H9 (cell line): ENCODE measurements at regions not wholly inside any gene's neighbourhood (a gene's known extent, or its start where the extent isn't known, plus 50 kb on each side); places are given as distances from the start of the nearest gene placed in this dataset.

Experiments used
- DNase-seq: peaks from one replicate; pipeline ENCODE4 v3.0.0-alpha.2; 2017
- H2AFZ ChIP-seq: one replicate; pipeline ENCODE4 v1.6.1; 2013; ENCODE audit warnings: mild to moderate bottlenecking, low read length, control low read depth, moderate library complexity
- H2AK5ac ChIP-seq: 2 replicates; pipeline ENCODE4 v1.6.1; 2013; ENCODE audit warnings: low read length, control low read depth, mixed read lengths; ENCODE audit not compliant: insufficient read length
- H2BK120ac ChIP-seq: one replicate; pipeline ENCODE4 v1.6.1; 2013; ENCODE audit warnings: low read depth, mild to moderate bottlenecking, low read length, control low read depth, inconsistent platforms; ENCODE audit not compliant: poor library complexity, severe bottlenecking
- H2BK12ac ChIP-seq: 2 replicates; pipeline ENCODE4 v1.6.1; 2013; ENCODE audit warnings: low read length, control low read depth, mixed read lengths, low read depth; ENCODE audit not compliant: insufficient read length
- H2BK15ac ChIP-seq: 2 replicates; pipeline ENCODE4 v1.6.1; 2013; ENCODE audit warnings: low read depth, low read length, control low read depth
- H2BK20ac ChIP-seq: one replicate; pipeline ENCODE4 v1.6.1; 2013; ENCODE audit warnings: low read depth, mild to moderate bottlenecking, low read length, control low read depth, inconsistent platforms; ENCODE audit not compliant: poor library complexity, severe bottlenecking
- H2BK5ac ChIP-seq: 2 replicates; pipeline ENCODE4 v1.6.1; 2013; ENCODE audit warnings: low read length, control low read depth, mixed read lengths; ENCODE audit not compliant: insufficient read length
- H3K14ac ChIP-seq: 2 replicates; pipeline ENCODE4 v1.6.1; 2013; ENCODE audit warnings: low read length, control low read depth; ENCODE audit not compliant: insufficient read depth
- H3K18ac ChIP-seq: 2 replicates; pipeline ENCODE4 v1.6.1; 2013; ENCODE audit warnings: low read depth, mild to moderate bottlenecking, mixed read lengths, low read length, control low read depth; ENCODE audit not compliant: insufficient read length
- H3K23ac ChIP-seq: 2 replicates; pipeline ENCODE4 v1.6.1; 2013; ENCODE audit warnings: low read length, control low read depth, mixed read lengths, low read depth; ENCODE audit not compliant: insufficient read length
- H3K23me2 ChIP-seq: 2 replicates; pipeline ENCODE4 v1.6.1; 2013; ENCODE audit warnings: low read depth, mild to moderate bottlenecking, mixed read lengths, low read length, control low read depth; ENCODE audit not compliant: insufficient read length, poor library complexity, severe bottlenecking
- H3K27ac ChIP-seq: 2 replicates; pipeline ENCODE4 v1.5.1; 2013; ENCODE audit warnings: low read length, control low read depth, mixed read lengths, low read depth; ENCODE audit not compliant: insufficient read length
- H3K27me3 ChIP-seq: 2 replicates; pipeline ENCODE4 v1.6.1; 2013; ENCODE audit warnings: low read length, control low read depth, inconsistent platforms; ENCODE audit not compliant: insufficient read depth
- H3K4ac ChIP-seq: 2 replicates; pipeline ENCODE4 v1.6.1; 2013; ENCODE audit warnings: low read depth, mild to moderate bottlenecking, control low read depth, inconsistent platforms, low read length, moderate library complexity
- H3K4me1 ChIP-seq: 2 replicates; pipeline ENCODE4 v1.6.1; 2013; ENCODE audit warnings: low read length, control low read depth, inconsistent platforms; ENCODE audit not compliant: insufficient read depth
- H3K4me2 ChIP-seq: 2 replicates; pipeline ENCODE4 v1.6.1; 2013; ENCODE audit warnings: low read length, control low read depth, mixed read lengths; ENCODE audit not compliant: insufficient read length, insufficient read depth
- H3K56ac ChIP-seq: 2 replicates; pipeline ENCODE4 v1.6.1; 2013; ENCODE audit warnings: low read depth, mild to moderate bottlenecking, mixed read lengths, low read length, control low read depth; ENCODE audit not compliant: insufficient read length
- H3K79me1 ChIP-seq: 2 replicates; pipeline ENCODE4 v1.6.1; 2013; ENCODE audit warnings: low read depth, mild to moderate bottlenecking, moderate library complexity, low read length, control low read depth, inconsistent platforms; ENCODE audit not compliant: insufficient read depth, poor library complexity, severe bottlenecking
- H3K79me2 ChIP-seq: 2 replicates; pipeline ENCODE4 v1.6.1; 2013; ENCODE audit warnings: low read length, control low read depth, inconsistent platforms; ENCODE audit not compliant: insufficient read depth
- H3K9ac ChIP-seq: 2 replicates; pipeline ENCODE4 v1.6.1; 2013; ENCODE audit warnings: low read length, control low read depth, mixed read lengths; ENCODE audit not compliant: insufficient read length; ENCODE audit errors: extremely low read depth
- H3K9me3 ChIP-seq: one replicate; pipeline ENCODE4 v1.6.1; 2013; ENCODE audit warnings: low read depth, low read length, inconsistent platforms; ENCODE audit not compliant: control insufficient read depth
- H3T11ph ChIP-seq: one replicate; pipeline ENCODE4 v1.6.1; 2013; ENCODE audit warnings: mild to moderate bottlenecking, low read length, control low read depth, inconsistent platforms
- H4K20me1 ChIP-seq: one replicate; pipeline ENCODE4 v1.6.1; 2013; ENCODE audit not compliant: control insufficient read depth, insufficient read length, insufficient read depth
- H4K5ac ChIP-seq: 2 replicates; pipeline ENCODE4 v1.6.1; 2013; ENCODE audit warnings: low read depth, mild to moderate bottlenecking, mixed read lengths, low read length, control low read depth; ENCODE audit not compliant: insufficient read length
- H4K8ac ChIP-seq: replicated peaks from 2 replicates; pipeline ENCODE4 v1.6.1; 2013; ENCODE audit warnings: low read length, control low read depth, mixed read lengths, low read depth; ENCODE audit not compliant: insufficient read length
- H4K91ac ChIP-seq: 2 replicates; pipeline ENCODE4 v1.6.1; 2013; ENCODE audit warnings: low read depth, mild to moderate bottlenecking, moderate library complexity, mixed read lengths, low read length, control low read depth; ENCODE audit not compliant: insufficient read length
- H3K27ac Mint-ChIP-seq, 3 experiments: 2 replicates in 2 of 3; 3 replicates in 1 of 3; pipeline ENCODE4 v1.8.0; 2020 to 2021; ENCODE audit warnings: mixed read lengths in 3 of 3, mild to moderate bottlenecking in 1 of 3, moderate library complexity in 1 of 3
- H3K27me3 Mint-ChIP-seq: 2 replicates; pipeline ENCODE4 v1.8.0; 2021; ENCODE audit warnings: low read depth, mild to moderate bottlenecking, moderate library complexity, mixed read lengths
- H3K36me3 Mint-ChIP-seq, 3 experiments: 2 replicates in 2 of 3; 3 replicates in 1 of 3; pipeline ENCODE4 v1.8.0; 2020 to 2021; ENCODE audit warnings: low read depth in 3 of 3, mixed read lengths in 3 of 3; ENCODE audit not compliant: insufficient read depth in 1 of 3
- H3K4me1 Mint-ChIP-seq, 2 experiments: 2 replicates each; pipeline ENCODE4 v1.8.0; 2020; ENCODE audit warnings: mixed read lengths in 2 of 2
- H3K4me3 Mint-ChIP-seq, 2 experiments: 2 replicates in 1 of 2; 3 replicates in 1 of 2; pipeline ENCODE4 v1.8.0; 2020 to 2021; ENCODE audit warnings: mild to moderate bottlenecking in 2 of 2, mixed read lengths in 2 of 2, moderate library complexity in 1 of 2
- H3K9me3 Mint-ChIP-seq, 2 experiments: 2 replicates in 1 of 2; 3 replicates in 1 of 2; pipeline ENCODE4 v1.8.0; 2020; ENCODE audit warnings: mild to moderate bottlenecking in 2 of 2, mixed read lengths in 2 of 2, moderate library complexity in 1 of 2
- WGBS: extraction: QIAGEN DNeasy Blood & Tissue Kit; methylation state at CpG from one replicate; pipeline ENCODE4 v1.1.7; 2013; ENCODE audit warnings: missing lambda C conversion rate, low lambda C conversion rate, mixed read lengths; ENCODE audit not compliant: insufficient read length; ENCODE audit errors: extremely low coverage; 5-methylcytosine and 5-hydroxymethylcytosine counted together
- TF ChIP-seq, protein P1 (sequence below): fragments of 200-600 bp; sonication (generic); conservative IDR thresholded peaks from 3 replicates; pipeline ENCODE4 v1.8.0; 2021; ENCODE audit warnings: antibody characterized with exemption, mild to moderate bottlenecking

- no peak overlapping the region for H2BK12ac ChIP-seq
- H3K4me1 ChIP-seq = no peaks in the 10 kb centered on the region
- H2BK15ac ChIP-seq = no peak overlapping the region
- H2AFZ ChIP-seq = no peak overlapping the region
- no peak overlapping the region for H2AK5ac ChIP-seq
- H4K20me1 ChIP-seq = no peaks in the 10 kb centered on the region
- H3K9ac ChIP-seq = no peak overlapping the region
- no peaks in the 10 kb centered on the region for H3K79me2 ChIP-seq
- no peak overlapping the region for H3K27ac ChIP-seq
- H3K36me3 Mint-ChIP-seq = peaks cover 5 to 17% (median 7%) of the 10 kb centered on the region in 3 experiments; a peak in 6 of 7 replicates
- no peaks in the 10 kb centered on the region for H3K9me3 ChIP-seq
- WGBS = no CpG with 5 or more reads among the region's 5 CpGs
- no peak overlapping the region for H3K4ac ChIP-seq
- H3K79me1 ChIP-seq = no peaks in the 10 kb centered on the region
- H3K27me3 Mint-ChIP-seq = peaks cover 6% of the 10 kb centered on the region
- no peak overlapping the region for H4K8ac ChIP-seq
- no peak for DNase-seq
- H3K9me3 Mint-ChIP-seq = peaks cover 17 to 27% of the 10 kb centered on the region in 2 experiments
- H3K4me3 Mint-ChIP-seq = no peak overlapping the region
- no peak overlapping the region for H3K18ac ChIP-seq
- H2BK5ac ChIP-seq = no peak overlapping the region
- no peak overlapping the region for H2BK120ac ChIP-seq
- H3K27me3 ChIP-seq = no peaks in the 10 kb centered on the region
- no peak overlapping the region for H3T11ph ChIP-seq
- H3K27ac Mint-ChIP-seq = no peak overlapping the region
- H3K23me2 ChIP-seq = no peaks in the 10 kb centered on the region
- no peak overlapping the region for H4K91ac ChIP-seq
- no peak overlapping the region for H3K56ac ChIP-seq
- H3K23ac ChIP-seq = no peak overlapping the region
- TF ChIP-seq, protein P1, sequence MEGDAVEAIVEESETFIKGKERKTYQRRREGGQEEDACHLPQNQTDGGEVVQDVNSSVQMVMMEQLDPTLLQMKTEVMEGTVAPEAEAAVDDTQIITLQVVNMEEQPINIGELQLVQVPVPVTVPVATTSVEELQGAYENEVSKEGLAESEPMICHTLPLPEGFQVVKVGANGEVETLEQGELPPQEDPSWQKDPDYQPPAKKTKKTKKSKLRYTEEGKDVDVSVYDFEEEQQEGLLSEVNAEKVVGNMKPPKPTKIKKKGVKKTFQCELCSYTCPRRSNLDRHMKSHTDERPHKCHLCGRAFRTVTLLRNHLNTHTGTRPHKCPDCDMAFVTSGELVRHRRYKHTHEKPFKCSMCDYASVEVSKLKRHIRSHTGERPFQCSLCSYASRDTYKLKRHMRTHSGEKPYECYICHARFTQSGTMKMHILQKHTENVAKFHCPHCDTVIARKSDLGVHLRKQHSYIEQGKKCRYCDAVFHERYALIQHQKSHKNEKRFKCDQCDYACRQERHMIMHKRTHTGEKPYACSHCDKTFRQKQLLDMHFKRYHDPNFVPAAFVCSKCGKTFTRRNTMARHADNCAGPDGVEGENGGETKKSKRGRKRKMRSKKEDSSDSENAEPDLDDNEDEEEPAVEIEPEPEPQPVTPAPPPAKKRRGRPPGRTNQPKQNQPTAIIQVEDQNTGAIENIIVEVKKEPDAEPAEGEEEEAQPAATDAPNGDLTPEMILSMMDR = no peak
- no peak overlapping the region for H3K14ac ChIP-seq
- no peak overlapping the region for H2BK20ac ChIP-seq
- no peak overlapping the region for H3K4me2 ChIP-seq
- no peak overlapping the region for H4K5ac ChIP-seq
- H3K4me1 Mint-ChIP-seq = peaks cover 5 to 11% of the 10 kb centered on the region in 2 experiments
These were observed 148.5 kb upstream of the RAB12 start for GRCh38 chr18:8460748-8461147.
